Sigmoid colon (tissue), 6 donors: ENCODE measurements at regions not wholly inside any gene's neighbourhood (a gene's known extent, or its start where the extent isn't known, plus 50 kb on each side); places are given as distances from the start of the nearest gene placed in this dataset.
A peak's percentile ranks its signal among the peaks of the same experiment; 100 is the strongest.

Experiments used
- DNase-seq: peaks from one replicate; pipeline ENCODE4 v3.0.0-alpha.2; 2019
- H3K27ac ChIP-seq, 4 donors: fragments of 200-600 bp; sonication (generic); one replicate each; pipeline ENCODE4 v1.5.1; 2016 to 2019; ENCODE audit warnings: mild to moderate bottlenecking in 1 of 4
- H3K27me3 ChIP-seq, 3 donors: fragments of 200-600 bp; sonication (generic); one replicate each; pipeline ENCODE4 v1.5.1; 2019; ENCODE audit warnings: mild to moderate bottlenecking in 1 of 3
- H3K36me3 ChIP-seq, 4 donors: fragments of 200-600 bp; sonication (generic); one replicate each; pipeline ENCODE4 v1.5.1; 2016 to 2019
- H3K4me1 ChIP-seq, 4 donors: fragments of 200-600 bp; sonication (generic); one replicate each; pipeline ENCODE4 v1.5.1; 2017 to 2019
- H3K4me3 ChIP-seq, 4 donors: fragments of 200-600 bp; sonication (generic); one replicate each; pipeline ENCODE4 v1.5.1; 2017 to 2019; ENCODE audit warnings: mild to moderate bottlenecking in 2 of 4, moderate library complexity in 1 of 4
- H3K9me3 ChIP-seq, 4 donors: fragments of 200-600 bp in 3 of 4; sonication (generic) in 3 of 4; one replicate each; pipeline versions ENCODE4 v1.5.1 to v1.6.1; 2013 to 2019
- CTCF ChIP-seq, 4 experiments: fragments of 450-650 bp in 3 of 4; fragments of 200-600 bp in 1 of 4; IDR thresholded peaks; one replicate each; pipeline ENCODE4 v1.5.1; 2016 to 2019; ENCODE audit warnings: antibody characterized with exemption in 4 of 4, mild to moderate bottlenecking in 3 of 4, moderate library complexity in 2 of 4
- EP300 ChIP-seq, 4 donors: sonication (generic); formaldehyde crosslinking; IDR thresholded peaks; one replicate each; pipeline ENCODE4 v1.6.1; 2017; ENCODE audit warnings: antibody characterized with exemption in 4 of 4
- POLR2A ChIP-seq, 2 donors: fragments of 450-650 bp; IDR thresholded peaks; one replicate each; pipeline ENCODE4 v1.6.1; 2016; ENCODE audit warnings: antibody characterized with exemption in 2 of 2, mild to moderate bottlenecking in 2 of 2, moderate library complexity in 2 of 2
- POLR2AphosphoS5 ChIP-seq, 4 donors: sonication (generic); formaldehyde crosslinking; IDR thresholded peaks; one replicate each; pipeline ENCODE4 v1.6.1; 2017; ENCODE audit warnings: antibody characterized with exemption in 4 of 4
- WGBS, 2 donors: extraction: QIAGEN DNeasy Blood & Tissue Kit; methylation state at CpG; one replicate each; pipeline ENCODE4 v1.1.7; 2013; 5-methylcytosine and 5-hydroxymethylcytosine counted together
- intact Hi-C: fragments of 100-400 bp; cut with DNase I; formaldehyde crosslinking; loops from one replicate; pipeline ENCODE4 v1.15.1; 2023
- donor health status: healthy with polysubstance abuse.
- donor health status: healthy.

DNA sequence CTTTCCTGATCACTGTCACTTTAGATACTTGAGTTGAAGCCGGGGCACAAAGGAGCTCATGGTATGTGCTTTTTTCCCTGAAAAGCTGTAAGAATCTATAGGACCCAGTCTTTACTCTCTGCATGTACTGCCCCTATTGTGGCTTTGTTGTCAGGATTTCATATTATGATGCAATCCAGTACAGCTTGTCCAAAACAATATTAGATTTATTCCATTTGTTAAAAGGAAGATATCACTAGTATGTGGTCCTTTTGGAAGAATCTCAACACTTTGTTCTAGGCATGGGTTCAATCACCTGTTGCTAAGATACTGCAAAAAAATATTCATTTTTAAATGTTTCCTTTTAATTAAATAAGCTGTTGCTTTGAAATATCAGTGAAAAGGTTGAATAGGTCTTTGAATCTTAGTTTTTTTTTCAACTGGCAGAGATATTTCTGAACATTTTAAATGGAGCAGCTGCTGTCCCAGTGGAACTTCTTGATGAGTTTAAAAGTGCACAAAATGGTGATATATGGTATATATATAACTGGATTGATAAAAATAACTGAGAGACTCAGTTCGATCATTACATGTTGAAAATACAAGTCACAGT is 256.6 kb upstream of the NT5C1B start:
- Histone ChIP-seq H3K27ac (no peak overlapping the region), H3K4me3 (no peak overlapping the region), H3K4me1 (peaks cover 0 to 13% (median 2%) of the 10 kb centered on the region in 4 donors), H3K36me3 (no peaks in the 10 kb centered on the region), H3K9me3 (no peaks in the 10 kb centered on the region), H3K27me3 (no peaks in the 10 kb centered on the region)
- WGBS, 2 donors: 81 to 87% methylated on average over 2 of the region's 2 CpGs
- intact Hi-C loops: no loop called here
- DNase-seq: no peak
- TF ChIP-seq POLR2A (IDR thresholded peaks at IDR 0.05): no peak
- no peak for TF ChIP-seq CTCF (IDR thresholded peaks at IDR 0.05)
- TF ChIP-seq EP300 (IDR thresholded peaks at IDR 0.05): no peak
- peak in 1 of 4 donors; percentile 36 for TF ChIP-seq POLR2AphosphoS5 (IDR thresholded peaks at IDR 0.05)

DNA sequence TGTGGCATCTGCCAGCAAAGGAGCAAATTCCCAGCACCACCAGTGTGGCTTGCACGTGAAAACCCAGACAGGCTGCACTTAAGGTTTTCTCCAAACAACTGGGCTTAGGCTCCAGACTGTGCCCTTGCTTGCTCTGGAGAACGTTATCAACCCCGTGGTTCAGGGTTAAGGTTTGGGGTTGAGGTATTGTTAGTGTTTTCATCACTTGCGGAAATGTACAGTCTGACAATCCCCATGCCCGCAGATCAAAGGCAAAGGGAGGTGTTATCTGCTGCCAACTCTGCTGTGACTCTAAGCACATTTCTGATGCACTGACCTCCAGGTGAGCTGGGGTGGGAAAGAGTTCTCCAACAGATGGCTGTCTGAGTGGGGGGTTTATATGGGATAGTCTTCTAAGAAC is 253.5 kb upstream of the NT5C1B start:
- 85 to 86% methylated on average over 5 of the region's 5 CpGs for WGBS, 2 donors
- Histone ChIP-seq H3K4me3 (no peak overlapping the region), H3K4me1 (peaks cover 0 to 13% (median 2%) of the 10 kb centered on the region in 4 donors), H3K27ac (no peak overlapping the region), H3K36me3 (no peaks in the 10 kb centered on the region), H3K9me3 (no peaks in the 10 kb centered on the region), H3K27me3 (no peaks in the 10 kb centered on the region)
- TF ChIP-seq POLR2A (IDR thresholded peaks at IDR 0.05) (no peak), CTCF (IDR thresholded peaks at IDR 0.05) (no peak), POLR2AphosphoS5 (IDR thresholded peaks at IDR 0.05) (no peak), EP300 (IDR thresholded peaks at IDR 0.05) (no peak)
- intact Hi-C loops: no loop called here
- no peak for DNase-seq

DNA sequence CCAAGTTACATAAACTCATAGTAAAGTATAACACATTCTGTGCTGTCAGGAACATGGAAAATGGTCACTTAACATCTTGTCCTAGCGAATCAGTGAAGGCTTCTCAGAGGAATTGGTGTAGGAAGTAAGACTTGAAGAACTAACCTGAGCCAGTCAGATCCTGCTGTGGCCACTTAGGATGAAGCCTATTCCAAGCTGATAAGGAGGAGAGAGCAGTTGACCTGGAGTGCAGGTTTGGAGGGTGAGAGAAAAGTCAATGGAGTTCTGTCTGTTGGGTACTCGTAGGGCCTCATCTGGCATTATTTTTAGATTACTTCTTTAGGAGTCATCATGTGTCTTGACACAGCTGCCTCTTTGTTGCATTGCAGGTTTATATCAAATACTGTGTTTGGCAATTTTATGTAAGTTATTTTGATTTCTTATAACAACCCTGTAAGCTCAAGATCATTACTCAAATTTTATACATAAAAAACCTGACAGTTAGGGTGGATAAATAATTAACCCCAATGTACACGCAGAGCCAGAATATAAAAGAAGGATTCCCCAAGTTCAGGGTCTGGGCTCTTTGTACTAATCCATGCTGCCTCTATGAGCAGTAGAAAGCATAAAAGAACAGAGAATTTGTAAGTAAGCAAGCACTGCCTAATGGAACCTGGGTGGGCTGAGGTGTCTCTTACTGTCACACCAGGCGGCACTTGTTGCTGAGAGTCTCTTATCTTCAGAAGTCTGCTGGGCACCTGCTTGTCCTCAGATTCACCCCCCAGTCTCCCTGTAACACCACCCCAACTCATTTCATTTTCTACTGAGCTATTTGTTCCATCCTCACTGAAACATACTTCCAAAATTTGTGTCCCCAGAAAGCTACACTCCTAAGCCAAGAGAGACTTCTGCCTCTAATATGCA is 252.1 kb upstream of the NT5C1B start:
- DNase-seq: no peak
- no peaks in the 10 kb centered on the region for H3K27me3 ChIP-seq
- H3K36me3 ChIP-seq: no peaks in the 10 kb centered on the region
- H3K4me3 ChIP-seq: no peak overlapping the region
- no peak overlapping the region for H3K27ac ChIP-seq
- H3K9me3 ChIP-seq: no peaks in the 10 kb centered on the region
- 35 to 73% methylated on average over 4 of the region's 4 CpGs for WGBS, 2 donors
- H3K4me1 ChIP-seq: peaks cover 0 to 13% (median 2%) of the 10 kb centered on the region in 4 donors
- intact Hi-C loops: no loop called here
- no peak for TF ChIP-seq EP300 (IDR thresholded peaks at IDR 0.05)
- no peak for TF ChIP-seq CTCF (IDR thresholded peaks at IDR 0.05)
- TF ChIP-seq POLR2AphosphoS5 (IDR thresholded peaks at IDR 0.05): no peak
- no peak for TF ChIP-seq POLR2A (IDR thresholded peaks at IDR 0.05)

GRCh38 chr2:18837240-18837639 is 247.9 kb upstream of the NT5C1B start:
- no peak for DNase-seq
- Histone ChIP-seq H3K9me3 (no peaks in the 10 kb centered on the region), H3K4me3 (no peak overlapping the region), H3K27me3 (no peaks in the 10 kb centered on the region), H3K36me3 (no peaks in the 10 kb centered on the region), H3K4me1 (peaks cover 0 to 7% (median 1%) of the 10 kb centered on the region in 4 donors), H3K27ac (no peak overlapping the region)
- TF ChIP-seq POLR2AphosphoS5 (IDR thresholded peaks at IDR 0.05) (no peak), CTCF (IDR thresholded peaks at IDR 0.05) (no peak), EP300 (IDR thresholded peaks at IDR 0.05) (no peak), POLR2A (IDR thresholded peaks at IDR 0.05) (no peak)
- 88 to 94% methylated on average over 1 of the region's 1 CpG for WGBS, 2 donors
- intact Hi-C loops: no loop called here
